ENCODE measurements at regions not wholly inside any gene's neighbourhood (a gene's known extent, or its start where the extent isn't known, plus 50 kb on each side); places are given as distances from the start of the nearest gene placed in this dataset.

GRCh38 chr10:22765660-22766547 lies 51.5 kb upstream of the PIP4K2A start:
- TF ChIP-seq GATA3 (IDR thresholded peaks at IDR 0.05; ENCODE audit: low read depth, low read length) (no peak), GATA2 (IDR thresholded peaks at IDR 0.05; ENCODE audit: low read depth, low read length) (no peak)
